ENCODE measurements at regions not wholly inside any gene's neighbourhood (a gene's known extent, or its start where the extent isn't known, plus 50 kb on each side); places are given as distances from the start of the nearest gene placed in this dataset.
A peak's percentile ranks its signal among the peaks of the same experiment; 100 is the strongest.

- H3K4me3 ChIP-seq (ENCODE audit: low read length) = no peak overlapping the region
- no peak overlapping the region for H3K27ac ChIP-seq (ENCODE audit: low read length)
- no peaks in the 10 kb centered on the region; the same call in 1 of the 2 replicates for H3K9me3 ChIP-seq (ENCODE audit: control insufficient read depth, insufficient read depth, low read length)
- H3K27me3 ChIP-seq (ENCODE audit: control insufficient read depth, insufficient read depth, low read length) = no peaks in the 10 kb centered on the region
- no peaks in the 10 kb centered on the region for H3K36me3 ChIP-seq (ENCODE audit: control insufficient read depth, insufficient read depth, low read length)
- H3K4me1 ChIP-seq (ENCODE audit: control insufficient read depth, insufficient read depth, low read length) = no peaks in the 10 kb centered on the region
- WGBS (ENCODE audit: insufficient coverage, insufficient read length) = no CpG with 5 or more reads among the region's 2 CpGs
- DNase-seq (ENCODE audit: low read depth, low spot score) = no peak
Observed at GRCh38 chr6:170483413-170483812, 69.7 kb downstream of the PSMB1 start.

- Histone ChIP-seq H3K9me3 (ENCODE audit: control insufficient read depth, insufficient read depth, low read length) (no peaks in the 10 kb centered on the region; the same call in 1 of the 2 replicates), H3K4me3 (ENCODE audit: low read length) (no peak overlapping the region), H3K36me3 (ENCODE audit: control insufficient read depth, insufficient read depth, low read length) (no peaks in the 10 kb centered on the region), H3K27ac (ENCODE audit: low read length) (no peak overlapping the region), H3K4me1 (ENCODE audit: control insufficient read depth, insufficient read depth, low read length) (no peaks in the 10 kb centered on the region), H3K27me3 (ENCODE audit: control insufficient read depth, insufficient read depth, low read length) (no peaks in the 10 kb centered on the region)
- WGBS (ENCODE audit: insufficient coverage, insufficient read length) = no CpG with 5 or more reads among the region's 6 CpGs
- peak; percentile 18 for DNase-seq (ENCODE audit: low read depth, low spot score)
Observed at GRCh38 chr6:170480050-170480692, 72.9 kb downstream of the PSMB1 start.

GRCh38 chr6:170476360-170476759 lies 76.7 kb downstream of the PSMB1 start:
- Histone ChIP-seq H3K4me3 (ENCODE audit: low read length) (no peak overlapping the region), H3K4me1 (ENCODE audit: control insufficient read depth, insufficient read depth, low read length) (no peaks in the 10 kb centered on the region), H3K27ac (ENCODE audit: low read length) (no peak overlapping the region), H3K27me3 (ENCODE audit: control insufficient read depth, insufficient read depth, low read length) (no peaks in the 10 kb centered on the region), H3K36me3 (ENCODE audit: control insufficient read depth, insufficient read depth, low read length) (no peaks in the 10 kb centered on the region), H3K9me3 (ENCODE audit: control insufficient read depth, insufficient read depth, low read length) (no peaks in the 10 kb centered on the region)
- no peak for DNase-seq (ENCODE audit: low read depth, low spot score)
- no CpG with 5 or more reads among the region's 6 CpGs for WGBS (ENCODE audit: insufficient coverage, insufficient read length)

DNA sequence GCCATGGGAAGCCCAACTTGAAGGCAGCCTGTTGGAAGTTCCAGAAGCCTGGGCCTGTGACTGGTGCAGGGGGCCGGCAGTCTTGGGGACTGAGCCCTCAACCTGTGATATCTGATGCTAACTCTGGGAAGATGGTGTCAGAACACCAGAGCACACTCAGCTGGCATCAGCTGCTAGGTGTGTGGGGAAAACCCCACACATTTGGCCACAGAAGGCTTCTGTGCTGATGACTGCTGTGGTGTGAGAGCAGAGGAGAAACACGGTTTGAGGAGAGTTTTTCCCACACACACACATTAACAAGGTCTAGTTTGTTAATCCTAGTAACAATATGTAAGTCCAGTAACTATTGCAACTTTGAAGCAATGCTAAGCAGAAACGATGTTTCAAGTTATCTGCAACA lies 78.0 kb downstream of the PSMB1 start:
- Histone ChIP-seq H3K27ac (ENCODE audit: low read length) (no peak overlapping the region), H3K4me3 (ENCODE audit: low read length) (no peak overlapping the region), H3K9me3 (ENCODE audit: control insufficient read depth, insufficient read depth, low read length) (no peaks in the 10 kb centered on the region), H3K36me3 (ENCODE audit: control insufficient read depth, insufficient read depth, low read length) (no peaks in the 10 kb centered on the region), H3K4me1 (ENCODE audit: control insufficient read depth, insufficient read depth, low read length) (no peaks in the 10 kb centered on the region), H3K27me3 (ENCODE audit: control insufficient read depth, insufficient read depth, low read length) (no peaks in the 10 kb centered on the region)
- WGBS (ENCODE audit: insufficient coverage, insufficient read length) = no CpG with 5 or more reads among the region's 3 CpGs
- DNase-seq (ENCODE audit: low read depth, low spot score) = no peak

DNA sequence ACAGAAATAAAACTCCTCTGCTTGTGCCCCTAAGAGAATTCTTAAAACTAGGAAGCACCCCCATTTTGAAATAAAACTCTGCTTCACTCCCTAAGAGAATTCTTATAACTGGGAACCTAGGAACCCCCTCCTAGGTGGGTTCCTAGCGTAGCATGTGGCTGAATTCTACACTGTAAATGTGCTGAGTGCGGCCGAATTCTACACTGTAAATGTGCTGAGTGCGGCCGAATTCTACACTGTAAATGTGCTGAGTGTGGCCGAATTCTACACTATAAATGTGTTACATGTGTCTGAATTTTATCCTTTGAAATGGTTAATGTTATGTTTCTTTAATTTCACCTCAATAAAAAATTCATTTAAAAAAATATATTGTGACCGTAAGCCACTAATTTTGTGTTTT lies 79.3 kb downstream of the PSMB1 start:
- no peaks in the 10 kb centered on the region for H3K9me3 ChIP-seq (ENCODE audit: control insufficient read depth, insufficient read depth, low read length)
- H3K4me3 ChIP-seq (ENCODE audit: low read length) = no peak overlapping the region
- H3K4me1 ChIP-seq (ENCODE audit: control insufficient read depth, insufficient read depth, low read length) = no peaks in the 10 kb centered on the region
- no CpG with 5 or more reads among the region's 7 CpGs for WGBS (ENCODE audit: insufficient coverage, insufficient read length)
- no peak for DNase-seq (ENCODE audit: low read depth, low spot score)
- no peaks in the 10 kb centered on the region for H3K36me3 ChIP-seq (ENCODE audit: control insufficient read depth, insufficient read depth, low read length)
- H3K27ac ChIP-seq (ENCODE audit: low read length) = no peak overlapping the region
- no peaks in the 10 kb centered on the region for H3K27me3 ChIP-seq (ENCODE audit: control insufficient read depth, insufficient read depth, low read length)

GRCh38 chr6:170473301-170473717 lies 79.8 kb downstream of the PSMB1 start:
- no CpG with 5 or more reads among the region's 4 CpGs for WGBS (ENCODE audit: insufficient coverage, insufficient read length)
- Histone ChIP-seq H3K4me1 (ENCODE audit: control insufficient read depth, insufficient read depth, low read length) (no peaks in the 10 kb centered on the region), H3K9me3 (ENCODE audit: control insufficient read depth, insufficient read depth, low read length) (no peaks in the 10 kb centered on the region; the same call in 1 of the 2 replicates), H3K27me3 (ENCODE audit: control insufficient read depth, insufficient read depth, low read length) (no peaks in the 10 kb centered on the region), H3K27ac (ENCODE audit: low read length) (no peak overlapping the region), H3K4me3 (ENCODE audit: low read length) (no peak overlapping the region; the same call in 1 of the 2 replicates), H3K36me3 (ENCODE audit: control insufficient read depth, insufficient read depth, low read length) (no peaks in the 10 kb centered on the region)
- DNase-seq (ENCODE audit: low read depth, low spot score) = no peak

GRCh38 chr6:170471491-170471890 lies 81.6 kb downstream of the PSMB1 start:
- WGBS (ENCODE audit: insufficient coverage, insufficient read length) = no CpG with 5 or more reads among the region's 5 CpGs
- no peak for DNase-seq (ENCODE audit: low read depth, low spot score)
- H3K4me3 ChIP-seq (ENCODE audit: low read length) = no peak overlapping the region
- no peak overlapping the region for H3K27ac ChIP-seq (ENCODE audit: low read length)
- H3K27me3 ChIP-seq (ENCODE audit: control insufficient read depth, insufficient read depth, low read length) = no peaks in the 10 kb centered on the region
- H3K4me1 ChIP-seq (ENCODE audit: control insufficient read depth, insufficient read depth, low read length) = no peaks in the 10 kb centered on the region
- peaks cover 3% of the 10 kb centered on the region for H3K9me3 ChIP-seq (ENCODE audit: control insufficient read depth, insufficient read depth, low read length)
- H3K36me3 ChIP-seq (ENCODE audit: control insufficient read depth, insufficient read depth, low read length) = no peaks in the 10 kb centered on the region

DNA sequence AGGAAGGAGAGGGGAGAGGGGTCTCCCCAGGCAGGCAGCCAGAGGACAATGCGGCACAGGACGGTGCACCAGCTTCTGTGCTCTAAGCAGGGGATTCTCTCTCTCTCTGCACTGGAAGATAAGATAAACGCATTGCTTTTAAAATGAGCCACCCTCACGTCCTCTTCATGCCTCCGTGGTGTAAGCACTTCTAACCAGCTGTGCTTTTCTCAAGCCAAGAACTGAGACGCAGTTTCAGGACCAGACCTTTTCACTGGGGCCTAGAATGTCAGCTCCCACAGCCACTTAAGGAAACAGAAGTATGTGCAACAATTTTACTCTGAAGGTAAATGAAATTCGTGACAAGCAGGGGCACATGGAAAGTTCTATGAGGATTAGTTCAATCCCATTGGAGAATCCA lies 82.4 kb downstream of the PSMB1 start:
- no peak overlapping the region for H3K4me3 ChIP-seq (ENCODE audit: low read length)
- no peaks in the 10 kb centered on the region for H3K36me3 ChIP-seq (ENCODE audit: control insufficient read depth, insufficient read depth, low read length)
- no peaks in the 10 kb centered on the region for H3K27me3 ChIP-seq (ENCODE audit: control insufficient read depth, insufficient read depth, low read length)
- no peak overlapping the region for H3K27ac ChIP-seq (ENCODE audit: low read length)
- no peaks in the 10 kb centered on the region for H3K4me1 ChIP-seq (ENCODE audit: control insufficient read depth, insufficient read depth, low read length)
- WGBS (ENCODE audit: insufficient coverage, insufficient read length) = no CpG with 5 or more reads among the region's 7 CpGs
- no peak for DNase-seq (ENCODE audit: low read depth, low spot score)
- H3K9me3 ChIP-seq (ENCODE audit: control insufficient read depth, insufficient read depth, low read length) = peaks cover 5% of the 10 kb centered on the region

DNA sequence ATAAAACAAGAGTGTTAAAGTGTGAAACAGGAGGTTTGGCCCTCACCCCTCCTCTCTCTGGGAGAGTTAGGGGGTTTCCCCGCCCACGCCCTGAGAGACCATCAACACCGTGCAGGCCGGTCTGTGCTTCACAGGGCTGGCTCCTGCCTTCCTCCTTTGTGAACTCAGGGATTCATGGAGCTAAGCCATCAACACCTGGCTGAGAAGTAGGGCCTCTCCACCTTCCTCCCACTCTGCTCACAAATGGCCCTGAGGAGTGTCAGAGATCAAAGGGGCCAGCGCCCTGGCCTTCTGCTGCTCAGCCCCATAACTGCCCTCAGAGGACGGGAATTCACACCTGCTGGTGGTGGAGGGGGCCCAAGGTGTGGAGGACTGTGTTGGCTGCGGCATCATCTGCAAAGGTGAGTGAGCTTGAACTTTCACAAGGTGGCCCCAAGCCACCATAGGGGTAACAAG lies 88.6 kb downstream of the PSMB1 start:
- H3K4me3 ChIP-seq (ENCODE audit: low read length) = no peak overlapping the region
- no CpG with 5 or more reads among the region's 7 CpGs for WGBS (ENCODE audit: insufficient coverage, insufficient read length)
- H3K9me3 ChIP-seq (ENCODE audit: control insufficient read depth, insufficient read depth, low read length) = peaks cover 5% of the 10 kb centered on the region
- DNase-seq (ENCODE audit: low read depth, low spot score) = no peak
- no peaks in the 10 kb centered on the region for H3K27me3 ChIP-seq (ENCODE audit: control insufficient read depth, insufficient read depth, low read length)
- H3K27ac ChIP-seq (ENCODE audit: low read length) = no peak overlapping the region
- no peaks in the 10 kb centered on the region for H3K36me3 ChIP-seq (ENCODE audit: control insufficient read depth, insufficient read depth, low read length)
- no peaks in the 10 kb centered on the region for H3K4me1 ChIP-seq (ENCODE audit: control insufficient read depth, insufficient read depth, low read length)

GRCh38 chr6:170464080-170464479 lies 89.0 kb downstream of the PSMB1 start:
- Histone ChIP-seq H3K27me3 (ENCODE audit: control insufficient read depth, insufficient read depth, low read length) (no peaks in the 10 kb centered on the region), H3K36me3 (ENCODE audit: control insufficient read depth, insufficient read depth, low read length) (no peaks in the 10 kb centered on the region), H3K4me3 (ENCODE audit: low read length) (no peak overlapping the region), H3K4me1 (ENCODE audit: control insufficient read depth, insufficient read depth, low read length) (no peaks in the 10 kb centered on the region), H3K9me3 (ENCODE audit: control insufficient read depth, insufficient read depth, low read length) (peaks cover 5% of the 10 kb centered on the region), H3K27ac (ENCODE audit: low read length) (no peak overlapping the region)
- no CpG with 5 or more reads among the region's 9 CpGs for WGBS (ENCODE audit: insufficient coverage, insufficient read length)
- no peak for DNase-seq (ENCODE audit: low read depth, low spot score)

GRCh38 chr6:170463101-170463721 lies 89.9 kb downstream of the PSMB1 start:
- DNase-seq (ENCODE audit: low read depth, low spot score) = no peak
- Histone ChIP-seq H3K27me3 (ENCODE audit: control insufficient read depth, insufficient read depth, low read length) (no peaks in the 10 kb centered on the region), H3K27ac (ENCODE audit: low read length) (no peak overlapping the region), H3K4me3 (ENCODE audit: low read length) (no peak overlapping the region), H3K9me3 (ENCODE audit: control insufficient read depth, insufficient read depth, low read length) (peaks cover 5% of the 10 kb centered on the region), H3K36me3 (ENCODE audit: control insufficient read depth, insufficient read depth, low read length) (no peaks in the 10 kb centered on the region), H3K4me1 (ENCODE audit: control insufficient read depth, insufficient read depth, low read length) (no peaks in the 10 kb centered on the region)
- WGBS (ENCODE audit: insufficient coverage, insufficient read length) = no CpG with 5 or more reads among the region's 22 CpGs

Data from iPS DF 6.9 (cell line).